UCSD-AML1 (cell line): ENCODE measurements at regions not wholly inside any gene's neighbourhood (a gene's known extent, or its start where the extent isn't known, plus 50 kb on each side); places are given as distances from the start of the nearest gene placed in this dataset.
A peak's percentile ranks its signal among the peaks of the same experiment; 100 is the strongest.

ENCODE experiments used
- DNase-seq: peaks from one replicate; lab custom pipeline; 2025; ENCODE audit not compliant: unreplicated experiment; lab: John Stamatoyannopoulos, UW

DNA sequence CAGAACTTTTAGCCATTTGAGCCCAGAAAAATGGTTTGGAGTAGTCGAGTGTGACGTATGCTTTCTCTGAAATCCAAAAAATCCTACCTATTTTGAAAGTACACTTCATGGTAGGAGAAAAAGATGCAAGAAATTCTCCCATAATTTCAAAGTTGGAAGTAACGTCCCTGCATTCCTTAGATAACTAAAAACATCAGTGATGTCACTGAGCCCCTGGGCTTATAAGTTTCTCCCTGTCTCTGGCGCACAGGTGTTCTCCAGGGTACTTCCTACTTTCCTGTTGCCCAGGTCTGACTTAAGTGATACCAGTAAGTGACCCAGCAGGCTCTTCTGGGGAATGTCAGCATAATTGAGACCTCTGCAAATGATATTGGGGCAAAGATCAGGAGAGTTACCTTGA is 90.5 kb upstream of the WDR1 start:
- DNase-seq = no peak

- DNase-seq = no peak
These were observed 88.6 kb upstream of the WDR1 start for GRCh38 chr4:10205223-10205622.

GRCh38 chr4:10204401-10205058 is 87.9 kb upstream of the WDR1 start:
- no peak for DNase-seq

DNA sequence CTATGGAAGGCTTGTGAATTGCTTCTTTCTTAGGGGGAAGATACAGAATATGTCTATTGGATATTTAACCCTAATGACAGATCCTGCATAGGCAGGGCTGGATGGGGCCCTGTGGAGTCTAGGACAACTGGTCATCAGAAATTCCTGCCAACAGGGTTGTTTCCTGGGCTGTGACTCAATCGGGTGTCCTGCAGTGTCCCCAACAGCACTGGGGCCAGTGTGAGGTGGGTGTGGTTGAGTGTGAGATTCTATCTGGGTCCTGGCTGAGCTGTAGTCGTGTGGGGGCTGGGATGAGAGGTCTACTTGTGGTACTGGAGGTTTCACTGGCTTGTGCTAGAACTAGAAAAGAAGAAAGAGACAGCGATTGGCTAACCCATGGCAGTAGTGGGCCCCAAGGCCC is 87.3 kb upstream of the WDR1 start:
- no peak for DNase-seq

- DNase-seq = no peak
These were observed 85.0 kb upstream of the WDR1 start for GRCh38 chr4:10201381-10202223.

- DNase-seq = no peak
These were observed 84.3 kb upstream of the WDR1 start for GRCh38 chr4:10200869-10201268.

GRCh38 chr4:10198365-10198764 is 81.8 kb upstream of the WDR1 start:
- no peak for DNase-seq

DNA sequence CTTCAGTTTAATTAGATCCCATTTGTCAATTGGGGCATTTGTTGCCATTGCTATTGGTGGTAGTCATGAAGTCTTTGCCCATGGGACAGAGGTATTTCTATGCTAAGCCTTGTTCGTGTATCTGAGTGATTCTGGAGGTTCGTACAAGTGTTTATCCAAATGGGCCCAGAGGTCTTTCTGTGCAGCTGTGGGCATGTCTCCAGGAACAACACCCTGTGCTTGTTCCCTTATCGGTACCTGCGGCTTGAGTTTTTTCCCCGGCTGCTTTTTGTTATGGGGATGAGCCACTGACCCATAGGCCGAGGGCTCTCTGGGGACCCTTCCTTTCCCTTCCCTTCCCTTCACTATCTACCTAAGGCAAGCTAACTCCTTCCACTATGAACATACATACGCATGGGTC is 81.4 kb upstream of the WDR1 start:
- DNase-seq = no peak

DNA sequence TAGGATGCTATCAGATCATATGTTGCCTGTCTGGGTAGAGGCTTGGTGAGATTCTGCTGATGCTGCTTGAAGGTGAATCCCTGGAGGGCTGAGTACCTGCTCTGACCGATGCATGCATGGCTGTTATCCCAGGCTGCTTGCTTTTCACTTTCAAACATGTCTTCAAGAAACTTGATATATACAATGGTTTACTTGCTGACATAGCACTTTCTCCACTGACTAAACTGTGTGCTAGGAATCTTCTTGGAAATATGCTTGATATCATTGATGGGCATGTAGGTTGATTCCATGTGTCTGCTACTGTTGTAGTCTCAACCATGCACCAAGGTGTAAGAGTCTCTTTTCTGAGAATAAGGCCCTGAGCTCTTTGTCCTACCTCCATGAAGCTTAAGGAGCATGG is 79.6 kb upstream of the WDR1 start:
- no peak for DNase-seq

DNA sequence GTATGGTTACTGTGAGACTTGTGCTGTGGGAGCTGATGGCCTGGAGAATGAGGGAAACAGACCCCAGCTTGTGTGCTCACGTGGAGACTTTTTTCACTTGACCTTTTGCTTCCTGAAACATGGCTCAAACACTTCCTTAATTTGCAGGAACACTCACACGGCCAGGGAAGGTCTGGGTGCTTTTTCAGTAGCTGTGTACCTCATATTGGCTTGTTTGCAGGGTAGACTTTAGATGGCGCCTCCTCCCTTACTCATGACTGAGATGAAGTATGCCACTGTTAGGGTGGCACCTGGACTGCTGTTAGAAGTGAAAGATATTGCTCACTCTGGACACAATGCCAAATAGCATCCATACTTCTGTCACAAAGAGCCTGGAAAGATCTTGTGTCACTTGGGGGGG is 75.7 kb upstream of the WDR1 start:
- DNase-seq = peak; percentile 46

DNA sequence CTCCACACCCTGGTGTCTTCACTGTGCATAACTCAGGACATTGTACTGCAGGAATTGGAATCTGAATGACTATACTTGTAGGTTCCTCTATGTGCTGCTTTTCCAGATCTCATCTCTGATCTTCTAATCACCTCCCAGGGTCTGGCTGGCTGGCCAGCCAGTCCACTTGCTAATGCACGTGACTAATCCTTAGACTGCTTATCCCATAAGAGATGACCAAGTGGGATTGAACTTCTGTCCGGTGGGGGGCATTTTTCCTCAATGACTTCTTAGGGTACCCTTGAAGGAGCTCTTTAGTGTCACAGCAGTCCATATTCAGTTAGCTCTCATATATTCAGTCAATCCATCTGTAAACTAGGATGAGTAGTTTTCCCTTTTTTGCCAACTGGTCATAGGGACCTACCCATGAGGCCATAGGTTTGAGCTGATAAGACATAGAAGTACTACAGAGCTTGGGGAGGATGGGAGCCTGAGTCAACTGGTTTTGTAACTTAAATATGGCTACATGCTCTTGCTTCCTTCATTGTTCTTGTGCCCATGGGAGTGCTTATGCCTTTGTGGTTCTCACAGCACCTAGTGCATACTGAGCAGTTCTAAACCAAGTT is 71.9 kb upstream of the WDR1 start:
- no peak for DNase-seq

GRCh38 chr4:10186228-10187214 is 69.9 kb upstream of the WDR1 start:
- DNase-seq = peak; percentile 36

DNA sequence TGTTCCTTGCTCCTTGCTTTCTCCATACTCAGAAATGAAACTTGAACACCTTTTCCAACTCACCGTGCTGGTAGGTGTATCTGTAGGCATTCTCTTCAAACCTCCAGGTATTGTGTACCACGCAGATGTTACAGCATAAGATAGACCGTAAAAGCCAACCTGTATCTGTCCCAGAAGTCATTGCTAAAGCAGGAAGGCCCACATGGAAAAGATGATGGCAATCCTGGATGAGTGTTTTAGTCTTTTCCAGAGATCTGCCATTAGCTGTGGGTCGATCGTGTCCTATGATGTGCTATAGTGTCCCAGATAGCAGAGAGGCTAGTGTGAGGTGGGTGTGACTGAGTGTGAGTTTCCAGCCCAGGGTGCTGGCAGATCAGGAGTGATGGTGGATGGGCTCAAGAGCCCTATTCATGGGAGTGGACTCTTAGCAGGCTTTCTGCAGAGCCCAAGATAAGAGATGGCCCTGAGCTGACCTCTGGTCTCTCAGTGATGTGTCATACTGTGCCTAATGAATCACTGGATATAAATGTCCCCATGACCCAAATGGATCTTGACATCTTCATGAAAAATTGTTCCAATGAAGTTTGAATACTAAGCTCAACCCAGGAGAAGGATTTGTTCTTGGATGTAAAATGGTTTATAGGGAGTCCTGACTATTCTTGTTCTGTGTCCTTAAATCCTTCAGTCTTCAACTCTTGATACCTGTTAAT is 69.1 kb upstream of the WDR1 start:
- no peak for DNase-seq

- DNase-seq = no peak
These were observed 67.9 kb upstream of the WDR1 start for GRCh38 chr4:10184501-10184938.

GRCh38 chr4:10184041-10184440 is 67.4 kb upstream of the WDR1 start:
- no peak for DNase-seq

- DNase-seq = no peak
These were observed 66.9 kb upstream of the WDR1 start for GRCh38 chr4:10183462-10183861.

DNA sequence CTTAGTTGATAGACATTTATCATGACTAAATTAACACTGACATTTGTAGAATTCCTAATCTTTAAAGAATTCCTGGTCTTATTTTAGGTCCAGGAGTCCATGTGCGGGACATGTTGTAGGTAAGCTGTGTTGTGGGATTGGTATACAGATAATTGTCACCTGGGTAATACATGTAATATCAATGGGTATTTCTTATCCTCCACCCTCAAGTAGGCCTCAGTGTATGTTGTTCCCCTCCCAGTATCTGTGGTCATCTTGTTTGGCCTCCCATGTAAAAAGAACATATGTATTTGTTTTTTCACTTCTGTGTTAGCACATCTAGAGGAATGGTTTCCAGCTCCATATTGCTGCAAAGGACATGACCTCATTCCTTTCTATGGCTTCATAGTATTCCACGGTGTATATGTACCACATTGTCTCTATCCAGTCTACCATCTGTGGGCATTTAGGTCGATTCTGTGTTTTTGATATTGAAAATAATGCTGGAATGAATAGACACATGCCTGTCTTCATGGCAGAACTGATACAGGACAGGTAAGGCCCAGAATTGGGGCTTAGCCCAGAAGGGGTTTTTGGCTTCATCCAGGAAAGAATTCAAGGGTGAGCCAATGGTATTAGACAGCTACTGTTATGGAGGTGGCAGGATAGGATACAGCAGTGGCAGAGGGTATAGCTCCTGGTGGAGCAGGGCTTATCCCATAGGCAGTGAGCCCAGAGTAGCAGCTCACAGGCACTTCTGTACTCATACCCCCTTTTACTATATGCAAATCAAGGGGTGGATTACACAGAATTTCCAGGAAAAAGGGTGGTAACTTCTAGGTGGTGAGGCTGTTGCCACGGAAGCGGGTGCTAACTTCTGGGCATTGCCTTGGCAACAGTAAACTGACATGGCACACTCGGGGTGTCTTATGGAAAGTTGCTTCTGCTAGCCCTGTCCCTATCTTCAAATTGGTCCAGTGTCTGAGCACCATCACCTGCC is 66.1 kb upstream of the WDR1 start:
- peak; percentile 55 for DNase-seq

GRCh38 chr4:10181745-10182445 is 65.3 kb upstream of the WDR1 start:
- DNase-seq = no peak
